A673 (cell line): ENCODE measurements at regions not wholly inside any gene's neighbourhood (a gene's known extent, or its start where the extent isn't known, plus 50 kb on each side); places are given as distances from the start of the nearest gene placed in this dataset.

Experiments
- CTCF ChIP-seq: fragments of 300-800, 200-600 bp; sonication (generic); conservative IDR thresholded peaks from 2 replicates; pipeline ENCODE4 v1.5.1; 2017; ENCODE audit warnings: low read depth, mild to moderate bottlenecking, antibody characterized with exemption, low read length, moderate library complexity, mixed read lengths
- EZH2 ChIP-seq: fragments of 200-600 bp; sonication (generic); IDR thresholded peaks from 2 replicates; pipeline ENCODE4 v1.6.1; 2017; ENCODE audit warnings: borderline replicate concordance, low read depth, mild to moderate bottlenecking, mixed read lengths, antibody characterized with exemption, low read length; ENCODE audit not compliant: poor library complexity, severe bottlenecking

GRCh38 chr15:53216036-53216435, 425.9 kb upstream of the ONECUT1 start:
- TF ChIP-seq CTCF (no peak), EZH2 (no peak)
